Smooth muscle cell (in vitro differentiated cells): ENCODE measurements at regions not wholly inside any gene's neighbourhood (a gene's known extent, or its start where the extent isn't known, plus 50 kb on each side); places are given as distances from the start of the nearest gene placed in this dataset.
A peak's percentile ranks its signal among the peaks of the same experiment; 100 is the strongest.
"Not testable (repeated sequence)": the region's sequence is repeated elsewhere in the genome, so short reads cannot be mapped to it uniquely, and the experiment has no call there.

Source experiments
- DNase-seq: peaks from one replicate; lab custom pipeline; 2025; ENCODE audit not compliant: unreplicated experiment; lab: John Stamatoyannopoulos, UW
- H2AFZ ChIP-seq: fragments of 200-600 bp; sonication (generic); 2 replicates; pipeline ENCODE4 v1.6.0; 2016; ENCODE audit warnings: antibody characterized with exemption, low read depth, mild to moderate bottlenecking
- H3F3A ChIP-seq: fragments of 200-600 bp; sonication (generic); 2 replicates; pipeline ENCODE4 v1.6.0; 2017; ENCODE audit warnings: antibody characterized with exemption, low read depth
- H3K27ac ChIP-seq: fragments of 200-600 bp; sonication (generic); 2 replicates; pipeline ENCODE4 v1.5.1; 2016; ENCODE audit warnings: low read depth, mild to moderate bottlenecking
- H3K27me3 ChIP-seq: fragments of 200-600 bp; sonication (generic); 2 replicates; pipeline ENCODE4 v1.6.1; 2016; ENCODE audit warnings: low read depth, mild to moderate bottlenecking
- H3K36me3 ChIP-seq: fragments of 200-600 bp; sonication (generic); 2 replicates; pipeline ENCODE4 v1.5.1; 2016; ENCODE audit warnings: low read depth
- H3K4me1 ChIP-seq: fragments of 200-600 bp; sonication (generic); 2 replicates; pipeline ENCODE4 v1.5.1; 2016; ENCODE audit warnings: low read depth
- H3K4me2 ChIP-seq: fragments of 200-600 bp; sonication (generic); 2 replicates; pipeline ENCODE4 v1.6.0; 2016; ENCODE audit warnings: mild to moderate bottlenecking
- H3K4me3 ChIP-seq: fragments of 200-600 bp; sonication (generic); 2 replicates; pipeline ENCODE4 v1.5.1; 2016; ENCODE audit warnings: mild to moderate bottlenecking
- H3K79me2 ChIP-seq: fragments of 200-600 bp; sonication (generic); 2 replicates; pipeline ENCODE4 v1.6.0; 2016; ENCODE audit warnings: low read depth, mild to moderate bottlenecking
- H3K9ac ChIP-seq: fragments of 200-600 bp; sonication (generic); 2 replicates; pipeline ENCODE4 v1.6.0; 2016; ENCODE audit warnings: low read depth
- H3K9me3 ChIP-seq: fragments of 200-600 bp; sonication (generic); replicated peaks from 2 replicates; pipeline ENCODE4 v1.5.1; 2016; ENCODE audit warnings: low read depth
- H4K20me1 ChIP-seq: fragments of 200-600 bp; sonication (generic); 2 replicates; pipeline ENCODE4 v1.6.0; 2016; ENCODE audit warnings: low read depth
- WGBS: methylation state at CpG from one replicate; pipeline ENCODE4 v1.1.7; 2016; ENCODE audit warnings: low lambda C conversion rate; 5-methylcytosine and 5-hydroxymethylcytosine counted together
- TF ChIP-seq, protein P1 (sequence below): fragments of 200-600 bp; sonication (generic); IDR thresholded peaks from 2 replicates; pipeline ENCODE4 v1.5.1; 2017; ENCODE audit warnings: borderline replicate concordance, mild to moderate bottlenecking, antibody characterized with exemption; ENCODE audit not compliant: insufficient read depth, poor library complexity, severe bottlenecking

DNA sequence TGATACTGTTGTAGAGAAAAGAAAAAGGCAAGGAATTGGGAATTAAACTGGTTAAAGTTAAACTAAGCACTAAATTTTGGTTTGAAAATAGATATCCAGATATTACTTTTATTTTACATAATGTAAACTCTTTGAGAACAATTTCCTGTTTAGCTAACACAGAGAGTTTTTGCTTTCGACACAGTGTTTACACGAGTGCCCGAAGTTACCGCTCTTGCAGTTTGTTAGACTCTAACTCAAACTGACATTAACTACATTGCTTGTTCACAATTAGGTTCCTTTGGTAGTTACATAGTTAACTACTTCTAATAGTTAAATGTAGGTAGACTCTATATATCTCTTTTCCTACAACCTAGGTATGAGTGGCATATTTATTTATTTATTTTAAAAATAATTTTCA lies 117.1 kb upstream of the CHD1 start:
- no peaks in the 10 kb centered on the region for H3K79me2 ChIP-seq
- no peaks in the 10 kb centered on the region for H3F3A ChIP-seq
- H3K27me3 ChIP-seq: no peaks in the 10 kb centered on the region
- peak overlapping the region; percentile 4 for H3K4me3 ChIP-seq
- no peak overlapping the region for H3K4me2 ChIP-seq
- H2AFZ ChIP-seq: no peak overlapping the region
- WGBS: 60% methylated on average over 4 of the region's 4 CpGs
- TF ChIP-seq, protein P1, sequence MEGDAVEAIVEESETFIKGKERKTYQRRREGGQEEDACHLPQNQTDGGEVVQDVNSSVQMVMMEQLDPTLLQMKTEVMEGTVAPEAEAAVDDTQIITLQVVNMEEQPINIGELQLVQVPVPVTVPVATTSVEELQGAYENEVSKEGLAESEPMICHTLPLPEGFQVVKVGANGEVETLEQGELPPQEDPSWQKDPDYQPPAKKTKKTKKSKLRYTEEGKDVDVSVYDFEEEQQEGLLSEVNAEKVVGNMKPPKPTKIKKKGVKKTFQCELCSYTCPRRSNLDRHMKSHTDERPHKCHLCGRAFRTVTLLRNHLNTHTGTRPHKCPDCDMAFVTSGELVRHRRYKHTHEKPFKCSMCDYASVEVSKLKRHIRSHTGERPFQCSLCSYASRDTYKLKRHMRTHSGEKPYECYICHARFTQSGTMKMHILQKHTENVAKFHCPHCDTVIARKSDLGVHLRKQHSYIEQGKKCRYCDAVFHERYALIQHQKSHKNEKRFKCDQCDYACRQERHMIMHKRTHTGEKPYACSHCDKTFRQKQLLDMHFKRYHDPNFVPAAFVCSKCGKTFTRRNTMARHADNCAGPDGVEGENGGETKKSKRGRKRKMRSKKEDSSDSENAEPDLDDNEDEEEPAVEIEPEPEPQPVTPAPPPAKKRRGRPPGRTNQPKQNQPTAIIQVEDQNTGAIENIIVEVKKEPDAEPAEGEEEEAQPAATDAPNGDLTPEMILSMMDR: no peak
- no peak for DNase-seq
- no peak overlapping the region for H3K9ac ChIP-seq
- no peaks in the 10 kb centered on the region for H3K36me3 ChIP-seq
- no peaks in the 10 kb centered on the region for H3K4me1 ChIP-seq
- no peaks in the 10 kb centered on the region for H4K20me1 ChIP-seq
- H3K27ac ChIP-seq: no peak overlapping the region
- no peaks in the 10 kb centered on the region for H3K9me3 ChIP-seq

DNA sequence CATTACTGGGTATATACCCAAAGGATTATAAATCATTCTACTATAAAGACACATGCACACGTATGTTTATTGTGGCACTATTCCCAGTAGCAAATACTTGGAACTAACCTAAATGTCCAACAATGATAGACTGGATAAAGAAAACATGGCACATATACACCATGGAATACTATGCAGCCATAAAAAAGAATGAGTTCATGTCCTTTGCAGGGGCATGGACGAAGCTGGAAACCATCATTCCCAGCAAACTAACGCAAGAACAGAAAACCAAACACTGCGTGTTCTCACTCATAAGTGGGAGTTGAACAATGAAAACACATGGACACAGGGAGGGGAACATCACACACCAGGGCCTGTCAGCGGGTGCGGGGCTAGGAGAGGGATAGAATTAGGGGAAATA lies 114.5 kb upstream of the CHD1 start:
- H3K27ac ChIP-seq, H3K27me3 ChIP-seq, H3K4me1 ChIP-seq, H3K79me2 ChIP-seq, H4K20me1 ChIP-seq, H3F3A ChIP-seq, H3K36me3 ChIP-seq, H3K4me3 ChIP-seq, H3K9ac ChIP-seq, DNase-seq, H2AFZ ChIP-seq, H3K9me3 ChIP-seq, H3K4me2 ChIP-seq: not testable (repeated sequence)
- 87% methylated on average over 6 of the region's 6 CpGs for WGBS

DNA sequence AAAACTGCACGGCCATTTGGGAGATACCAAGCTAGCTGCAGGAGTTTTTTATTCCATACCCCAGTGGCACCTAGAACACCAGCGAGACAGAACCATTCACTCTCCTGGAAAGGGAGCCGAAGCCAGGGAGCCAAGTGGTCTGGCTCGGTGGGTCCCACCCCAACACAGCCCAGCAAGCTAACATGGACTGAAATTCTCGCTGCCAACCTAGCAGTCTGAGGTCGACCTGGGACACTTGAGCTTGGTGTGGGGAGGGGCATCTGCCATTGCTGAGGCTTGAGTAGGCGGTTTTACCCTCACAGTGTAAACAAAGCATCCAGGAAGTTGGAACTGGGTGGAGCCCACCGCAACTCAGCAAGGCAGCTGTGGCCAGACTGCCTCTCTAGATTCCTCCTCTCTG lies 108.9 kb upstream of the CHD1 start:
- no peaks in the 10 kb centered on the region for H3K27me3 ChIP-seq
- no peaks in the 10 kb centered on the region for H3K4me1 ChIP-seq
- no peak overlapping the region for H3K4me2 ChIP-seq
- H3K27ac ChIP-seq: no peak overlapping the region
- WGBS: 73% methylated on average over 8 of the region's 8 CpGs
- H3K9ac ChIP-seq: no peak overlapping the region
- H3K36me3 ChIP-seq: no peaks in the 10 kb centered on the region
- H2AFZ ChIP-seq: no peak overlapping the region
- H4K20me1 ChIP-seq: no peaks in the 10 kb centered on the region
- DNase-seq: no peak
- no peaks in the 10 kb centered on the region for H3K9me3 ChIP-seq
- H3K4me3 ChIP-seq: no peak overlapping the region
- TF ChIP-seq, protein P1: no peak
- no peaks in the 10 kb centered on the region for H3F3A ChIP-seq
- no peaks in the 10 kb centered on the region for H3K79me2 ChIP-seq

DNA sequence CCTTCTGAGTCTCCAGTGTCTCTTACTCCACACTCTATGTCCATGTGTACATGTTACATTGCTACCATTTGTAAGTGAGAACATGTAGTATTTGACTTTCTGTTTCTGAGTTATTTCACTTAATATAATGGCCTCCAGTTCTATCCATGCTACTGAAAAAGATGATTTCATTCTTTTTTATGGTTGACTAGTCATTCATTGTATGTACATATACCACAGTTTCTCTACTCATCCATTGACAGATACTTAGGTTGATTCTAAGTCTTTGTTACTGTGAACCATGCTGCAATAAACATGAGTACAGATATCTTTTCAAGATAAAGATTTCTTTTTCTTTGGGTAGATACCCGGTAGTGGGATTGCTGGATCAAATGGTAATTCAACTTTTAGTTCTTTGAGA lies 107.1 kb upstream of the CHD1 start:
- Histone ChIP-seq H3K79me2 (no peaks in the 10 kb centered on the region), H3K9me3 (no peaks in the 10 kb centered on the region), H3K27ac (no peak overlapping the region), H2AFZ (no peak overlapping the region), H3K27me3 (no peaks in the 10 kb centered on the region), H3K4me2 (no peak overlapping the region), H3F3A (no peaks in the 10 kb centered on the region), H3K4me3 (no peak overlapping the region), H3K36me3 (no peaks in the 10 kb centered on the region), H4K20me1 (no peaks in the 10 kb centered on the region), H3K9ac (no peak overlapping the region), H3K4me1 (no peaks in the 10 kb centered on the region)
- TF ChIP-seq, protein P1: no peak
- no peak for DNase-seq
- WGBS: 100% methylated on average over 1 of the region's 1 CpG
